ENCODE measurements at regions not wholly inside any gene's neighbourhood (a gene's known extent, or its start where the extent isn't known, plus 50 kb on each side); places are given as distances from the start of the nearest gene placed in this dataset.
"Not testable (repeated sequence)": the region's sequence is repeated elsewhere in the genome, so short reads cannot be mapped to it uniquely, and the experiment has no call there.

- TF ChIP-seq CTCF (conservative IDR thresholded peaks at IDR 0.05) (no peak), ZFX (IDR thresholded peaks at IDR 0.05) (no peak)
- no peak overlapping the region for H3K27ac ChIP-seq
Observed at GRCh38 chr5:38790891-38791290, 54.9 kb upstream of the OSMR start.

GRCh38 chr5:38793099-38793498 lies 52.7 kb upstream of the OSMR start:
- no peak overlapping the region for H3K27ac ChIP-seq
- no peak for TF ChIP-seq CTCF (conservative IDR thresholded peaks at IDR 0.05)
- no peak for TF ChIP-seq ZFX (IDR thresholded peaks at IDR 0.05)

- not testable (repeated sequence) for H3K27ac ChIP-seq
Observed at GRCh38 chr5:38794037-38794436, 51.8 kb upstream of the OSMR start.

- TF ChIP-seq ZFX (IDR thresholded peaks at IDR 0.05) = no peak
- TF ChIP-seq CTCF (conservative IDR thresholded peaks at IDR 0.05) = no peak
- H3K27ac ChIP-seq = no peak overlapping the region
Observed at GRCh38 chr5:38794986-38795385, 50.8 kb upstream of the OSMR start.

- no peak overlapping the region for H3K27ac ChIP-seq
- TF ChIP-seq ZFX (IDR thresholded peaks at IDR 0.05) (no peak), CTCF (conservative IDR thresholded peaks at IDR 0.05) (no peak)
Observed at GRCh38 chr5:38795986-38796741, 49.6 kb upstream of the OSMR start.
